HEK293 (cell line): ENCODE measurements at regions not wholly inside any gene's neighbourhood (a gene's known extent, or its start where the extent isn't known, plus 50 kb on each side); places are given as distances from the start of the nearest gene placed in this dataset.

Source experiments
- CTCF ChIA-PET: fragments of 350-600 bp; formaldehyde crosslinking; extraction: SDS; loops from one replicate; lab custom pipeline; 2021; ENCODE audit warnings: antibody characterized with exemption; lab: Yijun Ruan, JAX
- POLR2A ChIA-PET: fragments of 300-600 bp; formaldehyde crosslinking; extraction: SDS; loops from one replicate; lab custom pipeline; 2020; ENCODE audit warnings: antibody characterized with exemption, inconsistent platforms; lab: Yijun Ruan, JAX
- H3K27ac ChIP-seq: fragments of 200-500 bp; sonication (Bioruptor generic); 2 replicates; pipeline ENCODE4 v1.5.1; 2014; ENCODE audit warnings: low read depth, low read length, control low read depth, inconsistent platforms; ENCODE audit errors: extremely low read depth
- H3K36me3 ChIP-seq, 2 experiments: fragments of 200-500 bp in 1 of 2; sonication (Bioruptor generic) in 1 of 2; 1 replicate in 1 of 2; 2 replicates in 1 of 2; pipeline ENCODE4 v1.5.1; 2014 to 2017; ENCODE audit warnings: inconsistent platforms in 2 of 2, low read length in 2 of 2; ENCODE audit not compliant: control insufficient read depth in 2 of 2, insufficient read depth in 1 of 2
- H3K4me1 ChIP-seq: fragments of 200-500 bp; sonication (Bioruptor generic); 2 replicates; pipeline ENCODE4 v1.5.1; 2014; ENCODE audit warnings: mild to moderate bottlenecking, low read length, inconsistent platforms; ENCODE audit not compliant: control insufficient read depth, insufficient read depth
- H3K4me3 ChIP-seq: 2 replicates; pipeline ENCODE4 v1.5.1; 2011; ENCODE audit warnings: low read depth, mild to moderate bottlenecking, control low read depth, low read length, moderate library complexity
- H3K9me3 ChIP-seq: fragments of 200-500 bp; sonication (Bioruptor generic); 2 replicates; pipeline ENCODE4 v1.5.1; 2014; ENCODE audit warnings: low read depth, low read length, inconsistent platforms; ENCODE audit not compliant: control insufficient read depth, insufficient read depth
- HOXA7 ChIP-seq: sonication (generic); formaldehyde crosslinking; IDR thresholded peaks from 2 replicates; pipeline ENCODE4 v1.8.1; 2022; ENCODE audit warnings: missing genetic modification reagents, borderline replicate concordance
- KLF16 ChIP-seq: fragments of 450-650 bp; formaldehyde crosslinking; IDR thresholded peaks from 2 replicates; pipeline ENCODE4 v1.5.1; 2017; ENCODE audit warnings: missing biosample characterization, missing genetic modification characterization
- KLF17 ChIP-seq: fragments of 450-650 bp; formaldehyde crosslinking; IDR thresholded peaks from 2 replicates; pipeline ENCODE4 v1.5.1; 2016; ENCODE audit warnings: missing biosample characterization, missing genetic modification characterization
- MYNN ChIP-seq: fragments of 450-650 bp; formaldehyde crosslinking; IDR thresholded peaks from 2 replicates; pipeline ENCODE4 v1.5.1; 2016; ENCODE audit warnings: missing biosample characterization, missing genetic modification characterization, borderline replicate concordance
- MZF1 ChIP-seq: fragments of 450-650 bp; formaldehyde crosslinking; IDR thresholded peaks from 2 replicates; pipeline ENCODE4 v1.5.1; 2017; ENCODE audit warnings: missing biosample characterization, missing genetic modification characterization, borderline replicate concordance
- OSR2 ChIP-seq: fragments of 450-650 bp; formaldehyde crosslinking; IDR thresholded peaks from 2 replicates; pipeline ENCODE4 v1.5.1; 2016; ENCODE audit warnings: missing biosample characterization, missing genetic modification characterization
- PRDM1 ChIP-seq: fragments of 450-650 bp; formaldehyde crosslinking; IDR thresholded peaks from 2 replicates; pipeline ENCODE4; 2016; ENCODE audit warnings: missing biosample characterization, missing genetic modification characterization
- WT1 ChIP-seq: fragments of 450-650 bp; formaldehyde crosslinking; IDR thresholded peaks from 2 replicates; pipeline ENCODE4 v1.5.1; 2016; ENCODE audit warnings: missing biosample characterization, missing genetic modification characterization
- ZIC2 ChIP-seq: fragments of 450-650 bp; formaldehyde crosslinking; IDR thresholded peaks from 2 replicates; pipeline ENCODE4 v1.5.1; 2016; ENCODE audit warnings: missing biosample characterization, missing genetic modification characterization
- ZNF174 ChIP-seq: fragments of 450-650 bp; formaldehyde crosslinking; IDR thresholded peaks from 2 replicates; pipeline ENCODE4 v1.5.0; 2017; ENCODE audit warnings: missing biosample characterization, mild to moderate bottlenecking, missing genetic modification characterization
- ZNF24 ChIP-seq: fragments of 450-650 bp; formaldehyde crosslinking; IDR thresholded peaks from 2 replicates; pipeline ENCODE4 v1.5.1; 2016; ENCODE audit warnings: missing biosample characterization, missing genetic modification characterization
- ZNF266 ChIP-seq: fragments of 450-650 bp; formaldehyde crosslinking; IDR thresholded peaks from 2 replicates; pipeline ENCODE4 v1.5.1; 2016; ENCODE audit warnings: missing biosample characterization, missing genetic modification characterization, low read depth
- ZNF311 ChIP-seq: fragments of 450-650 bp; formaldehyde crosslinking; IDR thresholded peaks from 2 replicates; pipeline ENCODE4 v1.5.1; 2017; ENCODE audit warnings: missing biosample characterization, missing genetic modification characterization, borderline replicate concordance
- ZNF354C ChIP-seq: fragments of 450-650 bp; formaldehyde crosslinking; IDR thresholded peaks from 2 replicates; pipeline ENCODE4 v1.5.1; 2016; ENCODE audit warnings: missing biosample characterization, missing genetic modification characterization, low read depth, borderline replicate concordance
- ZNF561 ChIP-seq: fragments of 450-650 bp; IDR thresholded peaks from 2 replicates; pipeline ENCODE4 v1.5.1; 2018; ENCODE audit warnings: missing biosample characterization, missing genetic modification characterization, borderline replicate concordance
- ZNF660 ChIP-seq: fragments of 450-650 bp; IDR thresholded peaks from 2 replicates; pipeline ENCODE4 v1.5.1; 2018; ENCODE audit warnings: missing biosample characterization, mild to moderate bottlenecking, missing genetic modification characterization
- ZNF677 ChIP-seq: fragments of 450-650 bp; IDR thresholded peaks from 2 replicates; pipeline ENCODE4 v1.5.0; 2018; ENCODE audit warnings: missing biosample characterization, mild to moderate bottlenecking, missing genetic modification characterization, moderate library complexity
- ZNF791 ChIP-seq: fragments of 450-650 bp; formaldehyde crosslinking; IDR thresholded peaks from 2 replicates; pipeline ENCODE4 v1.5.1; 2016; ENCODE audit warnings: missing biosample characterization, missing genetic modification characterization
- ZNF837 ChIP-seq: fragments of 450-650 bp; formaldehyde crosslinking; IDR thresholded peaks from 2 replicates; pipeline ENCODE4 v1.5.1; 2016; ENCODE audit warnings: missing biosample characterization, missing genetic modification characterization
- TF ChIP-seq, protein P1 (sequence below): fragments of 450-650 bp; formaldehyde crosslinking; IDR thresholded peaks from 2 replicates; pipeline ENCODE4 v1.5.1; 2017; ENCODE audit warnings: missing biosample characterization, mild to moderate bottlenecking, missing genetic modification characterization, moderate library complexity
- TF ChIP-seq, protein P2 (sequence below): fragments of 450-650 bp; formaldehyde crosslinking; IDR thresholded peaks from 2 replicates; pipeline ENCODE4 v1.5.1; 2016; ENCODE audit warnings: missing biosample characterization, missing genetic modification characterization, borderline replicate concordance
- TF ChIP-seq, protein P3 (sequence below): IDR thresholded peaks from 2 replicates; pipeline ENCODE4 v1.6.1; 2011; ENCODE audit warnings: mild to moderate bottlenecking, low read depth, low read length, borderline replicate concordance

- Histone ChIP-seq H3K4me3 (no peak overlapping the region), H3K4me1 (no peaks in the 10 kb centered on the region), H3K36me3 (no peaks in the 10 kb centered on the region; a peak in 1 of 3 replicates), H3K27ac (no peak overlapping the region), H3K9me3 (no peaks in the 10 kb centered on the region)
- TF ChIP-seq ZNF266 (tag by site-specific recombination) (no peak), HOXA7 (CRISPR knock-in tag) (no peak), WT1 (no peak), ZNF24 (tag by site-specific recombination) (no peak), ZNF561 (no peak), ZIC2 (no peak), KLF17 (no peak), ZNF660 (tag by site-specific recombination) (no peak), ZNF311 (tag by site-specific recombination) (no peak), KLF16 (tag by site-specific recombination) (no peak), PRDM1 (no peak), ZNF837 (tag by site-specific recombination) (no peak)
- TF ChIP-seq, protein P1, sequence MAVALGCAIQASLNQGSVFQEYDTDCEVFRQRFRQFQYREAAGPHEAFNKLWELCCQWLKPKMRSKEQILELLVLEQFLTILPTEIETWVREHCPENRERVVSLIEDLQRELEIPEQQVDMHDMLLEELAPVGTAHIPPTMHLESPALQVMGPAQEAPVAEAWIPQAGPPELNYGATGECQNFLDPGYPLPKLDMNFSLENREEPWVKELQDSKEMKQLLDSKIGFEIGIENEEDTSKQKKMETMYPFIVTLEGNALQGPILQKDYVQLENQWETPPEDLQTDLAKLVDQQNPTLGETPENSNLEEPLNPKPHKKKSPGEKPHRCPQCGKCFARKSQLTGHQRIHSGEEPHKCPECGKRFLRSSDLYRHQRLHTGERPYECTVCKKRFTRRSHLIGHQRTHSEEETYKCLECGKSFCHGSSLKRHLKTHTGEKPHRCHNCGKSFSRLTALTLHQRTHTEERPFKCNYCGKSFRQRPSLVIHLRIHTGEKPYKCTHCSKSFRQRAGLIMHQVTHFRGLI (tag by site-specific recombination) = no peak
- TF ChIP-seq, protein P2, sequence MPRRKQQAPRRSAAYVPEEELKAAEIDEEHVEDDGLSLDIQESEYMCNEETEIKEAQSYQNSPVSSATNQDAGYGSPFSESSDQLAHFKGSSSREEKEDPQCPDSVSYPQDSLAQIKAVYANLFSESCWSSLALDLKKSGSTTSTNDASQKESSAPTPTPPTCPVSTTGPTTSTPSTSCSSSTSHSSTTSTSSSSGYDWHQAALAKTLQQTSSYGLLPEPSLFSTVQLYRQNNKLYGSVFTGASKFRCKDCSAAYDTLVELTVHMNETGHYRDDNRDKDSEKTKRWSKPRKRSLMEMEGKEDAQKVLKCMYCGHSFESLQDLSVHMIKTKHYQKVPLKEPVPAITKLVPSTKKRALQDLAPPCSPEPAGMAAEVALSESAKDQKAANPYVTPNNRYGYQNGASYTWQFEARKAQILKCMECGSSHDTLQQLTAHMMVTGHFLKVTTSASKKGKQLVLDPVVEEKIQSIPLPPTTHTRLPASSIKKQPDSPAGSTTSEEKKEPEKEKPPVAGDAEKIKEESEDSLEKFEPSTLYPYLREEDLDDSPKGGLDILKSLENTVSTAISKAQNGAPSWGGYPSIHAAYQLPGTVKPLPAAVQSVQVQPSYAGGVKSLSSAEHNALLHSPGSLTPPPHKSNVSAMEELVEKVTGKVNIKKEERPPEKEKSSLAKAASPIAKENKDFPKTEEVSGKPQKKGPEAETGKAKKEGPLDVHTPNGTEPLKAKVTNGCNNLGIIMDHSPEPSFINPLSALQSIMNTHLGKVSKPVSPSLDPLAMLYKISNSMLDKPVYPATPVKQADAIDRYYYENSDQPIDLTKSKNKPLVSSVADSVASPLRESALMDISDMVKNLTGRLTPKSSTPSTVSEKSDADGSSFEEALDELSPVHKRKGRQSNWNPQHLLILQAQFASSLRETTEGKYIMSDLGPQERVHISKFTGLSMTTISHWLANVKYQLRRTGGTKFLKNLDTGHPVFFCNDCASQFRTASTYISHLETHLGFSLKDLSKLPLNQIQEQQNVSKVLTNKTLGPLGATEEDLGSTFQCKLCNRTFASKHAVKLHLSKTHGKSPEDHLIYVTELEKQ = no peak
- POLR2A ChIA-PET = no interaction called here
- CTCF ChIA-PET = no interaction called here
These were observed 462.7 kb upstream of the ATP11B start for GRCh38 chr3:182330646-182331045.

DNA sequence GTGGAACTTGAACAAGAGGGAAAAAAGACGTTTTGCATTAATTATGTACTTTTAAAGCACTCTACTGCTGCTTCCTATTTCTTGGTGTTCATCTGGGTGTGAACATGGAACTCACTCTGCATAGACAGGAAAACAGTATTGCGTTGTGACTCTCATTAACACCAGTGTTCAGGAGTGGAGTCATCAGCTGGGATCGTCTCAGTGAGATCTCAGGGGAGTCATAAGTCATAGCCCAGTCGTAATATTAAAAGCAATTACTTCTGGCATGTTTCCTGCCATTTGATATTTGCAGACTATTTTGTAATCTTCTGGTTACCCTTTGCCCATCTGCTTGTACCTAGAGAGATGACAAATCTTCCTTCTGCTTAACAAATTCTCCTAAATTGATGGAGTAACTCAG is 462.0 kb upstream of the ATP11B start:
- H3K27ac ChIP-seq = no peak overlapping the region
- no peaks in the 10 kb centered on the region for H3K9me3 ChIP-seq
- H3K4me3 ChIP-seq = no peak overlapping the region
- no peaks in the 10 kb centered on the region; a peak in 1 of 3 replicates for H3K36me3 ChIP-seq
- no peaks in the 10 kb centered on the region for H3K4me1 ChIP-seq
- POLR2A ChIA-PET = no interaction called here
- CTCF ChIA-PET = no interaction called here
- no peak for TF ChIP-seq ZNF791 (tag by site-specific recombination)
- no peak for TF ChIP-seq OSR2
- TF ChIP-seq ZNF354C (tag by site-specific recombination) = no peak
- TF ChIP-seq MZF1 (tag by site-specific recombination) = no peak
- TF ChIP-seq ZNF677 (tag by site-specific recombination) = no peak
- no peak for TF ChIP-seq MYNN (tag by site-specific recombination)
- TF ChIP-seq, protein P3, sequence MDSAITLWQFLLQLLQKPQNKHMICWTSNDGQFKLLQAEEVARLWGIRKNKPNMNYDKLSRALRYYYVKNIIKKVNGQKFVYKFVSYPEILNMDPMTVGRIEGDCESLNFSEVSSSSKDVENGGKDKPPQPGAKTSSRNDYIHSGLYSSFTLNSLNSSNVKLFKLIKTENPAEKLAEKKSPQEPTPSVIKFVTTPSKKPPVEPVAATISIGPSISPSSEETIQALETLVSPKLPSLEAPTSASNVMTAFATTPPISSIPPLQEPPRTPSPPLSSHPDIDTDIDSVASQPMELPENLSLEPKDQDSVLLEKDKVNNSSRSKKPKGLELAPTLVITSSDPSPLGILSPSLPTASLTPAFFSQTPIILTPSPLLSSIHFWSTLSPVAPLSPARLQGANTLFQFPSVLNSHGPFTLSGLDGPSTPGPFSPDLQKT = no peak
- TF ChIP-seq ZNF174 = no peak
